ENCODE measurements at regions not wholly inside any gene's neighbourhood (a gene's known extent, or its start where the extent isn't known, plus 50 kb on each side); places are given as distances from the start of the nearest gene placed in this dataset.

DNA sequence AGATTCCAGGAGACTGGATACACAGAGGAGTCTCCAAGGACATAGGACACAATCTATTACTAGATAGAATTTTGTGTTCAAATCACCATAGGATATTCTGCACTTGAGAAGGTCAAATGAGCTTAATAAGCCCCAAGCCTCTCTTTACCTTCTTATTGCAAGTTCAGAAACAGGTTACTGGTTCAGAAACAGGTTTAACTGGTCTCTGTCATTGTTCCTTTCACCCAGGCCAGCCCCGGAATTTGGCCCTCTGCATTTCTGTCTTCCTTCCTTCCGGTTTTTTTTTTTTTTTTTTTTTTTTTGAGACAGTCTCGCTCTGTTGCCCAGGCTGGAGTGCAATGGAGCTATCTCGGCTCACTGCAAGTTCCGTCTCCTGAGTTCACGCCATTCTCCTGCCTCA is 700.2 kb downstream of the EPHA4 start:
- H3K27me3 ChIP-seq = no peaks in the 10 kb centered on the region
- TF ChIP-seq, protein P1, sequence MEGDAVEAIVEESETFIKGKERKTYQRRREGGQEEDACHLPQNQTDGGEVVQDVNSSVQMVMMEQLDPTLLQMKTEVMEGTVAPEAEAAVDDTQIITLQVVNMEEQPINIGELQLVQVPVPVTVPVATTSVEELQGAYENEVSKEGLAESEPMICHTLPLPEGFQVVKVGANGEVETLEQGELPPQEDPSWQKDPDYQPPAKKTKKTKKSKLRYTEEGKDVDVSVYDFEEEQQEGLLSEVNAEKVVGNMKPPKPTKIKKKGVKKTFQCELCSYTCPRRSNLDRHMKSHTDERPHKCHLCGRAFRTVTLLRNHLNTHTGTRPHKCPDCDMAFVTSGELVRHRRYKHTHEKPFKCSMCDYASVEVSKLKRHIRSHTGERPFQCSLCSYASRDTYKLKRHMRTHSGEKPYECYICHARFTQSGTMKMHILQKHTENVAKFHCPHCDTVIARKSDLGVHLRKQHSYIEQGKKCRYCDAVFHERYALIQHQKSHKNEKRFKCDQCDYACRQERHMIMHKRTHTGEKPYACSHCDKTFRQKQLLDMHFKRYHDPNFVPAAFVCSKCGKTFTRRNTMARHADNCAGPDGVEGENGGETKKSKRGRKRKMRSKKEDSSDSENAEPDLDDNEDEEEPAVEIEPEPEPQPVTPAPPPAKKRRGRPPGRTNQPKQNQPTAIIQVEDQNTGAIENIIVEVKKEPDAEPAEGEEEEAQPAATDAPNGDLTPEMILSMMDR (IDR thresholded peaks at IDR 0.05; ENCODE audit: low read depth, low read length) = no peak

DNA sequence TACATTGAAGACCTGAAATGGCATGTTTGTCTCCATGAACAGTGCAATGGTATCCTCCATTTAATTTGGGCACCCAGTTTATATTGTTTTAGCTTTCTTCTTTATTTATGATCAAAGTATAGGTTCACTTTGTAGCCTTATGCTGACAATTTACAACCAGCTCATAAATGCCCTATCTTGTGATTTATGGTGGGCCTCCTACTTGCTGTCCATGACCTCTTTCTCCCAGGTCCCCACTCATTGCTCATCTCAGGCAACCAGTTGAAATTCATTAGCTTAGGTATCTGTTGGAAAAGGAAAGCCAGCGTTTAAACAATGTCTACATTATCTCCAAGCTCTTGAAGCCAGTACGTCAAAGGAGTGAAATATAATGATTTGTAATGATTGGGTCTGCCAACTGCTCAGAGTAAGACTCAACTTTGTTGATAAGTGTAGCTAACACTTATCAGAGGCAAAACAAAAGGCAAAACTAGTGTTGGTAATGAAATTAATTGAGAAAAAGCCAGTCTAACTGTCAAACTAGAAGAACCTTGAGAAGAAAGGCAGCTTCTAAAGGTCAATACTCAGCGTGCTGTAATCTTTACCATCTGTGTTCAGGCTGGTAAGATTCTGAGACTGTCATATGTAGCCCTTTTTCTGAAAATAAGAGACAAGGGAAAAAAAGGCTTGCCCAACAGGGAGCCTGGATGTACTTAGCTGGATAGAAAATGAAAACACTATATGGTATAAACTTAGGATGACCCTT is 695.9 kb downstream of the EPHA4 start:
- Histone ChIP-seq H3K27ac (peak overlapping the region; percentile 45), H3K9me3 (ENCODE audit: low read depth) (no peaks in the 10 kb centered on the region), H3K4me1 (ENCODE audit: low read depth) (peaks cover 9% of the 10 kb centered on the region), H3K36me3 (no peaks in the 10 kb centered on the region), H3K27me3 (no peaks in the 10 kb centered on the region), H3K4me3 (no peak overlapping the region)
- TF ChIP-seq, protein P1 (IDR thresholded peaks at IDR 0.05; ENCODE audit: low read depth, low read length) = no peak
- DNase-seq (ENCODE audit: low read depth in 1 of 2, low spot score in 1 of 2) = no peak

More for the DNA sequence above, 700.2 kb downstream of the EPHA4 start:
- no peaks in the 10 kb centered on the region for H3K36me3 ChIP-seq
- no peak overlapping the region for H3K27ac ChIP-seq
- no peak for DNase-seq (ENCODE audit: low read depth in 1 of 2, low spot score in 1 of 2)
- H3K4me3 ChIP-seq = no peak overlapping the region
- no peaks in the 10 kb centered on the region for H3K9me3 ChIP-seq (ENCODE audit: low read depth)
- peaks cover 9% of the 10 kb centered on the region for H3K4me1 ChIP-seq (ENCODE audit: low read depth)

DNA sequence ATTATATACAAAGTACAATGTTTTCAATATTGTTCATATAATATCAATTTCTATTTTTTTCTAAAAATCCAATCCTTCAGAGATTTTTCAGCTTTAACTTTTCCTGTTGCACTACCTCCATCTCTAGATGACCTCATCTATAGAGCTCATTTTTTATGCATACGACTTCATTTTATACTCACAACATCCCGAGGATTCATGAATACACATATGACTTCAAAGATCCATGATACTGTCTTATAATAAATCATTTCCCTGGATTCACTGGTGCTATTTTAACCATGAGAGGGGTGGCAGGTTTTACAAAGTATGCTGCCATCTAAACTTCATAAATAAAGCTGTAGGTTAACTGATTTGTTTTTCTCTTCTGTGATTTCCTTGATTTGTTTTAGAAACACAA is 694.6 kb downstream of the EPHA4 start:
- TF ChIP-seq, protein P1 (IDR thresholded peaks at IDR 0.05; ENCODE audit: low read depth, low read length) = no peak
- DNase-seq (ENCODE audit: low read depth in 1 of 2, low spot score in 1 of 2) = no peak
- Histone ChIP-seq H3K36me3 (no peaks in the 10 kb centered on the region), H3K9me3 (ENCODE audit: low read depth) (no peaks in the 10 kb centered on the region), H3K27ac (no peak overlapping the region), H3K4me1 (ENCODE audit: low read depth) (peaks cover 9% of the 10 kb centered on the region), H3K27me3 (no peaks in the 10 kb centered on the region), H3K4me3 (no peak overlapping the region)

DNA sequence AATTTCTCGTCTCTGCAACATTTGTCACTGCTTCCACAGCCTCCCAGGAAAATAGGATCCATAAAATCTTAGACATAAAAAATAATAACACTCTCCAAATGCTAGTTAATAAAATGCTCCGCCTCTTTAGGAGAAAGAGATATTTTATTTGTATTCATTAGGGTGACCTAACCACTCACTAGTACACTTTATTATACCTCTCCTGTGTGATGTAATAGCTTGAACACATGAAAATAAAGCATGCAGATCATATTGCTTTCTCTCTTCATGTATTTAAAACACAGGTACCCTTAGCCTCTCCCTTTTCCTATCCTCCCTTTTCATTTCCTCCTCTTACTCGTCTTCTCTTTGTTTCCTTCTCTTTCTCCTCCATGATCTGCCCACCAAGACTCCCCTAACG is 694.2 kb downstream of the EPHA4 start:
- DNase-seq (ENCODE audit: low read depth in 1 of 2, low spot score in 1 of 2) = no peak
- H3K4me1 ChIP-seq (ENCODE audit: low read depth) = peaks cover 9% of the 10 kb centered on the region
- no peaks in the 10 kb centered on the region for H3K36me3 ChIP-seq
- TF ChIP-seq, protein P1 (IDR thresholded peaks at IDR 0.05; ENCODE audit: low read depth, low read length) = no peak
- no peak overlapping the region for H3K4me3 ChIP-seq
- no peaks in the 10 kb centered on the region for H3K27me3 ChIP-seq
- no peak overlapping the region for H3K27ac ChIP-seq
- H3K9me3 ChIP-seq (ENCODE audit: low read depth) = no peaks in the 10 kb centered on the region

DNA sequence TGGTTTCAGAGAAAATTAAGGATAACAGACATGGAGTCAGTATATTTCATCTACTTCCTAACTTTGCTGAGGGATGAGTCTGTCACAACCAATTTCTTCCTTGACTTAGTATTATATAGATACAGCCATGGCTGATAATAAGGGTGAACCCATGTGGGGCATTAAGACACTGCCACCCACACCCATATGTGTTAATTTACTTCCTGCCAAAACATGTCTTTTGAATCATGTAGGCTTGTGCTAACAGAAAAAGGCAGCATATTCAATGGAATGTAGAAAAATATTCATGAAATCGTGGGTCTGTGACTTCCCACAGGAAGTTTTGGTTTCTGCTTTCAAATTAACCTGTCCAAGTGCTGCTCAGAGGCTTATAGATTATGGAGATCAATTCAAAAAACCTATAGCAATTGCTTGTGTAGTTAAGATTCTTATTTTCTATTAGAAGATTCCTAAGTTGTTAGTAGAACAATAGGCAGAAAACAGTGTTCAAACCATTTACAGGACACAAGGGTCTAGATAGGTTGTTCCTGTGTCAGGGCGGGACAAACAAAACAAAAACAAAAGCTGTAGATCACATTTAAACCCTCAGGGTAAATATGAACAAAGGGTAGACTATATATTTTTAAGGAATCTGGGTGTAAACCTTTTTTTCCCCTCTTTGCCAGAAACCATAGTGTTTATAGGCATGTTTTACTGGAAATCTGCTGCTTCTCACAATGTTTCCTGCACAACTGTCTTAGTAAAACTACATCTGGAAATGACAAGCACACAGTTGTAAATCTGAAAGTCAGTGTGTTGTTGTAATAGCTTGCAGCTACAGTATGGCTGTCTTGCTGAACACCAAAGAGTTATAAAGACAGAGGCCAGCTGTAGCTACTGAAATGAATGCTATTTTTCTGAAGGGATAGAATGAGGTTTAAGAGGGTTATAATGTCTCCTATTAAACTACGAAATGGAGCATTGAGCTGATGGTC is 691.2 kb downstream of the EPHA4 start:
- no peak overlapping the region for H3K27ac ChIP-seq
- H3K4me1 ChIP-seq (ENCODE audit: low read depth) = peaks cover 7% of the 10 kb centered on the region
- H3K27me3 ChIP-seq = no peaks in the 10 kb centered on the region
- no peaks in the 10 kb centered on the region for H3K36me3 ChIP-seq
- TF ChIP-seq, protein P1 (IDR thresholded peaks at IDR 0.05; ENCODE audit: low read depth, low read length) = no peak
- no peak for DNase-seq (ENCODE audit: low read depth in 1 of 2, low spot score in 1 of 2)
- no peak overlapping the region for H3K4me3 ChIP-seq
- no peaks in the 10 kb centered on the region for H3K9me3 ChIP-seq (ENCODE audit: low read depth)

Data from cardiac muscle cell (in vitro differentiated cells and primary cell).